ENCODE measurements at regions not wholly inside any gene's neighbourhood (a gene's known extent, or its start where the extent isn't known, plus 50 kb on each side); places are given as distances from the start of the nearest gene placed in this dataset.

- TF ChIP-seq CTCF (IDR thresholded peaks at IDR 0.05) (no peak), EZH2 (IDR thresholded peaks at IDR 0.05; ENCODE audit: borderline replicate concordance, insufficient read depth, low read depth, low read length, poor library complexity, severe bottlenecking) (no peak)
Observed at GRCh38 chr11:96647621-96648020, 257.8 kb downstream of the JRKL start.
